Neuron (in vitro differentiated cells): ENCODE measurements at regions not wholly inside any gene's neighbourhood (a gene's known extent, or its start where the extent isn't known, plus 50 kb on each side); places are given as distances from the start of the nearest gene placed in this dataset.

Source experiments
- H2AFZ ChIP-seq: one replicate; pipeline ENCODE4 v1.6.1; 2013; ENCODE audit warnings: low read depth, mild to moderate bottlenecking, inconsistent platforms, low read length, moderate library complexity
- H3K27me3 ChIP-seq: one replicate; pipeline ENCODE4 v1.6.1; 2013; ENCODE audit warnings: low read length; ENCODE audit not compliant: insufficient read depth
- H3K36me3 ChIP-seq: one replicate; pipeline ENCODE4 v1.6.1; 2013; ENCODE audit warnings: low read length; ENCODE audit not compliant: insufficient read depth
- H3K4me1 ChIP-seq: one replicate; pipeline ENCODE4 v1.6.1; 2013; ENCODE audit warnings: low read length; ENCODE audit not compliant: insufficient read depth
- H3K4me3 ChIP-seq: 2 replicates; pipeline ENCODE4 v1.5.1; 2013; ENCODE audit warnings: mild to moderate bottlenecking, low read length, moderate library complexity
- H3K9me3 ChIP-seq: one replicate; pipeline ENCODE4 v1.6.1; 2013; ENCODE audit warnings: low read length

GRCh38 chr13:78845656-78846365 is 186.9 kb upstream of the OBI1 start:
- Histone ChIP-seq H3K9me3 (no peaks in the 10 kb centered on the region), H3K36me3 (no peaks in the 10 kb centered on the region), H3K4me1 (no peaks in the 10 kb centered on the region), H2AFZ (no peak overlapping the region), H3K4me3 (no peak overlapping the region), H3K27me3 (no peaks in the 10 kb centered on the region)

GRCh38 chr13:78844106-78844505 is 185.2 kb upstream of the OBI1 start:
- H2AFZ ChIP-seq, result no peak overlapping the region
- no peaks in the 10 kb centered on the region for H3K27me3 ChIP-seq
- H3K9me3 ChIP-seq, result no peaks in the 10 kb centered on the region
- H3K4me3 ChIP-seq, result no peak overlapping the region
- no peaks in the 10 kb centered on the region for H3K4me1 ChIP-seq
- H3K36me3 ChIP-seq, result no peaks in the 10 kb centered on the region

- Histone ChIP-seq H3K4me1 (no peaks in the 10 kb centered on the region), H3K36me3 (no peaks in the 10 kb centered on the region), H3K9me3 (no peaks in the 10 kb centered on the region), H3K4me3 (no peak overlapping the region), H2AFZ (no peak overlapping the region), H3K27me3 (no peaks in the 10 kb centered on the region)
Measured at GRCh38 chr13:78841358-78841963, 182.5 kb upstream of the OBI1 start.

GRCh38 chr13:78836238-78836784 is 177.4 kb upstream of the OBI1 start:
- Histone ChIP-seq H3K9me3 (no peaks in the 10 kb centered on the region), H3K36me3 (no peaks in the 10 kb centered on the region), H2AFZ (peak overlapping the region; percentile 14), H3K27me3 (no peaks in the 10 kb centered on the region), H3K4me3 (no peak overlapping the region), H3K4me1 (peaks cover 2% of the 10 kb centered on the region)

- Histone ChIP-seq H3K27me3 (no peaks in the 10 kb centered on the region), H3K4me1 (peaks cover 2% of the 10 kb centered on the region), H2AFZ (no peak overlapping the region), H3K4me3 (no peak overlapping the region), H3K9me3 (no peaks in the 10 kb centered on the region), H3K36me3 (no peaks in the 10 kb centered on the region)
Measured at GRCh38 chr13:78832461-78832860, 173.5 kb upstream of the OBI1 start.

- peaks cover 2% of the 10 kb centered on the region for H3K4me1 ChIP-seq
Measured at GRCh38 chr13:78830508-78830907, 171.6 kb upstream of the OBI1 start.

GRCh38 chr13:78829821-78830220 is 170.9 kb upstream of the OBI1 start:
- no peaks in the 10 kb centered on the region for H3K36me3 ChIP-seq
- H2AFZ ChIP-seq, result no peak overlapping the region
- H3K27me3 ChIP-seq, result no peaks in the 10 kb centered on the region
- peaks cover under 1% of the 10 kb centered on the region for H3K4me1 ChIP-seq
- H3K9me3 ChIP-seq, result no peaks in the 10 kb centered on the region
- no peak overlapping the region for H3K4me3 ChIP-seq

More at GRCh38 chr13:78830508-78830907, 171.6 kb upstream of the OBI1 start:
- H3K9me3 ChIP-seq, result no peaks in the 10 kb centered on the region
- H2AFZ ChIP-seq, result no peak overlapping the region
- no peak overlapping the region for H3K4me3 ChIP-seq
- no peaks in the 10 kb centered on the region for H3K36me3 ChIP-seq
- H3K27me3 ChIP-seq, result no peaks in the 10 kb centered on the region

GRCh38 chr13:78827471-78827870 is 168.5 kb upstream of the OBI1 start:
- H3K36me3 ChIP-seq, result no peaks in the 10 kb centered on the region
- H3K27me3 ChIP-seq, result no peaks in the 10 kb centered on the region
- no peak overlapping the region for H2AFZ ChIP-seq
- H3K9me3 ChIP-seq, result no peaks in the 10 kb centered on the region
- H3K4me3 ChIP-seq, result no peak overlapping the region
- H3K4me1 ChIP-seq, result no peaks in the 10 kb centered on the region

GRCh38 chr13:78826936-78827335 is 168.0 kb upstream of the OBI1 start:
- Histone ChIP-seq H3K4me3 (no peak overlapping the region), H3K36me3 (no peaks in the 10 kb centered on the region), H2AFZ (no peak overlapping the region), H3K27me3 (no peaks in the 10 kb centered on the region), H3K4me1 (no peaks in the 10 kb centered on the region), H3K9me3 (no peaks in the 10 kb centered on the region)

GRCh38 chr13:78826312-78826711 is 167.4 kb upstream of the OBI1 start:
- H3K27me3 ChIP-seq, result no peaks in the 10 kb centered on the region
- H3K4me1 ChIP-seq, result no peaks in the 10 kb centered on the region
- H3K4me3 ChIP-seq, result no peak overlapping the region
- H2AFZ ChIP-seq, result no peak overlapping the region
- H3K36me3 ChIP-seq, result no peaks in the 10 kb centered on the region
- no peaks in the 10 kb centered on the region for H3K9me3 ChIP-seq

- Histone ChIP-seq H2AFZ (no peak overlapping the region), H3K27me3 (no peaks in the 10 kb centered on the region), H3K4me3 (no peak overlapping the region), H3K4me1 (no peaks in the 10 kb centered on the region), H3K36me3 (no peaks in the 10 kb centered on the region), H3K9me3 (no peaks in the 10 kb centered on the region)
Measured at GRCh38 chr13:78820541-78820940, 161.6 kb upstream of the OBI1 start.

GRCh38 chr13:78816592-78816991 is 157.6 kb upstream of the OBI1 start:
- no peaks in the 10 kb centered on the region for H3K36me3 ChIP-seq
- H3K4me3 ChIP-seq, result no peak overlapping the region
- H3K27me3 ChIP-seq, result no peaks in the 10 kb centered on the region
- H3K4me1 ChIP-seq, result no peaks in the 10 kb centered on the region
- H2AFZ ChIP-seq, result no peak overlapping the region
- H3K9me3 ChIP-seq, result no peaks in the 10 kb centered on the region

- Histone ChIP-seq H3K4me3 (no peak overlapping the region), H3K36me3 (no peaks in the 10 kb centered on the region), H2AFZ (no peak overlapping the region), H3K4me1 (no peaks in the 10 kb centered on the region), H3K9me3 (no peaks in the 10 kb centered on the region), H3K27me3 (no peaks in the 10 kb centered on the region)
Measured at GRCh38 chr13:78816154-78816553, 157.2 kb upstream of the OBI1 start.
